ENCODE measurements at regions not wholly inside any gene's neighbourhood (a gene's known extent, or its start where the extent isn't known, plus 50 kb on each side); places are given as distances from the start of the nearest gene placed in this dataset.

DNA sequence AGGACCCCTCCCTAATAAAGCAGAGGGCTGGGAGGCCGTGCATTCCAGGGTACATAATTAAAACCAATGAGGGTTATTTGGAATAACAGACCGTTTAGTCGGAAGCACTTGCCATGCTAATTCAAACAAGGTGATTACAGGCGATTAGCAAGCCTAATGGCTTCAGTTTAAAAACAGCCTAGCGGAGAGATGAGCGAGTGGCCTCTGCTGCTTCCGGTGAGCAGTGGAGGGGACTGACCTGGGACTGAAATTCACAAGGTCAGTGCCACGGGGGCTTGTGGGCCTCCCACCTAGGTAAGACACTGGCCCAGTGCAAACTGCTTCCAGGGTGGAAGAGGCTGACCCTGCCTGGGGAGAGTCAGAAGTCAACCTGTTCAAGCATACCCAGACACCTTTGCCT lies 56.8 kb upstream of the ALX4 start:
- TF ChIP-seq, protein P1, sequence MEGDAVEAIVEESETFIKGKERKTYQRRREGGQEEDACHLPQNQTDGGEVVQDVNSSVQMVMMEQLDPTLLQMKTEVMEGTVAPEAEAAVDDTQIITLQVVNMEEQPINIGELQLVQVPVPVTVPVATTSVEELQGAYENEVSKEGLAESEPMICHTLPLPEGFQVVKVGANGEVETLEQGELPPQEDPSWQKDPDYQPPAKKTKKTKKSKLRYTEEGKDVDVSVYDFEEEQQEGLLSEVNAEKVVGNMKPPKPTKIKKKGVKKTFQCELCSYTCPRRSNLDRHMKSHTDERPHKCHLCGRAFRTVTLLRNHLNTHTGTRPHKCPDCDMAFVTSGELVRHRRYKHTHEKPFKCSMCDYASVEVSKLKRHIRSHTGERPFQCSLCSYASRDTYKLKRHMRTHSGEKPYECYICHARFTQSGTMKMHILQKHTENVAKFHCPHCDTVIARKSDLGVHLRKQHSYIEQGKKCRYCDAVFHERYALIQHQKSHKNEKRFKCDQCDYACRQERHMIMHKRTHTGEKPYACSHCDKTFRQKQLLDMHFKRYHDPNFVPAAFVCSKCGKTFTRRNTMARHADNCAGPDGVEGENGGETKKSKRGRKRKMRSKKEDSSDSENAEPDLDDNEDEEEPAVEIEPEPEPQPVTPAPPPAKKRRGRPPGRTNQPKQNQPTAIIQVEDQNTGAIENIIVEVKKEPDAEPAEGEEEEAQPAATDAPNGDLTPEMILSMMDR (IDR thresholded peaks at IDR 0.05), result no peak
- TF ChIP-seq POLR2A (IDR thresholded peaks at IDR 0.05), result no peak

Measured in right lobe of liver (tissue), 4 donors.